ENCODE measurements at regions not wholly inside any gene's neighbourhood (a gene's known extent, or its start where the extent isn't known, plus 50 kb on each side); places are given as distances from the start of the nearest gene placed in this dataset.

DNA sequence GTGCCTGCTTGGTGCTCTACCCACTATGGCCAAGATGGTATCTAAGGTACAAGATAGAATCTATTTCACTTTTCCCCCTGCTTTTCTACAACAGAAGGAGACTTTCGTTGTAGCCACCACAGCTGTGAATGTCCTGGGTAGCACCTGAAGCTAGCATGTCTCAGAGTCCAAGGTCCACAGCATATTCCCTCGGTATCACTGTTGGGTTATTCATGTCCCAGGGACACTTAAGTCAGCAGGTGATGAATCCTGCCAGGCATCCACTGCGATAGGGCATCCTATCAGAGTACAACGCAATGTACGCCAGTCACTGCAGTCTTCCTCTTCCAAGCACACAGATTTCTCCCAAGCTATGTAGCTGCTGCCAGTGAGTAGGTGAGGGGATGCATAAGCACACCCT is 129.1 kb upstream of the LINC00305 start:
- TF ChIP-seq, protein P1, sequence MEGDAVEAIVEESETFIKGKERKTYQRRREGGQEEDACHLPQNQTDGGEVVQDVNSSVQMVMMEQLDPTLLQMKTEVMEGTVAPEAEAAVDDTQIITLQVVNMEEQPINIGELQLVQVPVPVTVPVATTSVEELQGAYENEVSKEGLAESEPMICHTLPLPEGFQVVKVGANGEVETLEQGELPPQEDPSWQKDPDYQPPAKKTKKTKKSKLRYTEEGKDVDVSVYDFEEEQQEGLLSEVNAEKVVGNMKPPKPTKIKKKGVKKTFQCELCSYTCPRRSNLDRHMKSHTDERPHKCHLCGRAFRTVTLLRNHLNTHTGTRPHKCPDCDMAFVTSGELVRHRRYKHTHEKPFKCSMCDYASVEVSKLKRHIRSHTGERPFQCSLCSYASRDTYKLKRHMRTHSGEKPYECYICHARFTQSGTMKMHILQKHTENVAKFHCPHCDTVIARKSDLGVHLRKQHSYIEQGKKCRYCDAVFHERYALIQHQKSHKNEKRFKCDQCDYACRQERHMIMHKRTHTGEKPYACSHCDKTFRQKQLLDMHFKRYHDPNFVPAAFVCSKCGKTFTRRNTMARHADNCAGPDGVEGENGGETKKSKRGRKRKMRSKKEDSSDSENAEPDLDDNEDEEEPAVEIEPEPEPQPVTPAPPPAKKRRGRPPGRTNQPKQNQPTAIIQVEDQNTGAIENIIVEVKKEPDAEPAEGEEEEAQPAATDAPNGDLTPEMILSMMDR (IDR thresholded peaks at IDR 0.05), result no peak
- TF ChIP-seq POLR2A (IDR thresholded peaks at IDR 0.05), result no peak

Data from adrenal gland (tissue), 5 donors.